NCI-H526 (cell line): ENCODE measurements at regions not wholly inside any gene's neighbourhood (a gene's known extent, or its start where the extent isn't known, plus 50 kb on each side); places are given as distances from the start of the nearest gene placed in this dataset.
"Not testable (repeated sequence)": the region's sequence is repeated elsewhere in the genome, so short reads cannot be mapped to it uniquely, and the experiment has no call there.

Experiments
- DNase-seq, 2 experiments: peaks; one replicate each; lab custom pipeline; 2025; lab: John Stamatoyannopoulos, UW

DNA sequence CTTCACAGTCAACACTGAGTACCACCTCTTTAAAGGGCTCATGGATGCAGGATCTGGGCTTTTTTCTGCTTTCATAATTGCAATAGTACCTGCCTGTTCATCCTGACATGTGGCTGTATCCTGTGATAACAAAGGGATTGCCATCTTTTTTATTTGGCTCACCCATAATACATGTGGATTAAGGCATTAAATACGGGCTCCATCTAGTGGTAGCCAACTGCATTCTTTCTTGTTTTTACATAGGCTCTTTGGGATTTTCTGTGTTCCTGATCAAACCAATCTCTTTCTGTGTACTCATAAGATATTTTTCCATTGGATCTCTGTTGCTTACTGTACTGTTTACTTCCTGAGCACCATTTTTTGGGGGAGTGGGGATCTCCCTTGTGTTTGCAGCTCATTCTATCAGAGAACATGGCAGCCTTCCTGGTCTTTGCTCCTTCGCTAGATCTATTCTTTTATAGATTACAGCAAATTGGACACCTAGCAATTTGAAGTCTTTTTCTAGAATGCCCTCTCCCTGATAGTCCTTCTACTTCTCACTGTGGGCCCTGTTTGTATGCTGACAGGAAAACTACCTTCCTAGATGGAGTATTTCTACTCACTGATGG lies 723.4 kb upstream of the MDGA2 start:
- peak; percentile 49 to 81 for DNase-seq

DNA sequence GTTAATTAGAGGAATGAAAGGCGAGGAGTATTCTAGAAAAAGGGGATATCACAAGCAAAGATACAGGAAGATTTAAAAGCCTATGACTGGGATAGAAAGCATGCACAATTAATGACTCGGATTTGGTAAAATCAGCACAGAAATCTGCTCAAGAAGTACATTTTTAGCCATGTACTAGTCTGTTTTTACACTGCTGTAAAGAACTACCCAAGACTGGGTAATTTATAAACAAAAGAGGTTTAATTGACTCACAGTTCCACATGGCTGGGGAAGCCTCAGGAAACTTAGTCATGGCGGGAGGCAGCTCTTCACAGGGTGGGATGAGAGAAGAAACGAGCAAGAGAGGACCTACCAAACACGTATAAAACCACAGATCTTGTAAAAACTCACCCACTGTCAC lies 716.3 kb upstream of the MDGA2 start:
- DNase-seq: no peak

DNA sequence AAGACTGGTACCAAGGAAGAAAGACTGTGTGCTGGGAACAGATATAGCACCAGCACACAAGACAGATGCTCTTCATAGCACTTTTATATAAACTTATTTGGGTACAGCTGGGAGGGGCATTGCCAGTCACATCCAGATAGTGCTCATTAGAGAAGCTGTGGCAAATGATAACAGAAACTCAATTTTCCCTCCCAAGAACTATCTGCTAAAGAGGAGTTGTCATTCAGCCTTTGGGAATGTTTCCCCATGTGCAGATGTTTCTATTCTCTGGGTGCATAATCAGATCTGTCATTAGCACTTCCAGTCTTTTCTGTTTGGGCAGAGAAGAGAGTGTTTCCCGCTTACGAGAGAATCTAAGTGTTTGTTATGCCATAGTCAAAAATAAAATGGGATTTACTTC lies 714.9 kb upstream of the MDGA2 start:
- no peak for DNase-seq

DNA sequence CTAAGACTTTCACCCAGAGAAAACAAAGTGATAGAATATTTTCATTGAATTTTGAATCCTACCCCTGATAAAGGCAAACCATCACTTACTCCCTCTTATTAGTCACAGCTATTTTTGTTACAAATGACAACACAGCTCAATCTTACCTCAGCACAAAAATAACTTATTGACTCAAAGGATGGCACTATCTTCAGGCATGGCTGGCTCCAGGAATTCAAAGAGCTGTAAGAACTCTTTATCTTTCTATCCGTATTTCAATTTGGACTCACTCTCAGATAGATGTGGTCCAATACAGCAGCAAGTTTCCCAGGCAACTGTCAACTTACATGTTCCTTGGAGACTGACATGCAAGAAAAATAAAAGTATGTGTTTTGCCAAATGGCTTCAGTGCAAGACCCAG lies 709.4 kb upstream of the MDGA2 start:
- DNase-seq: no peak

DNA sequence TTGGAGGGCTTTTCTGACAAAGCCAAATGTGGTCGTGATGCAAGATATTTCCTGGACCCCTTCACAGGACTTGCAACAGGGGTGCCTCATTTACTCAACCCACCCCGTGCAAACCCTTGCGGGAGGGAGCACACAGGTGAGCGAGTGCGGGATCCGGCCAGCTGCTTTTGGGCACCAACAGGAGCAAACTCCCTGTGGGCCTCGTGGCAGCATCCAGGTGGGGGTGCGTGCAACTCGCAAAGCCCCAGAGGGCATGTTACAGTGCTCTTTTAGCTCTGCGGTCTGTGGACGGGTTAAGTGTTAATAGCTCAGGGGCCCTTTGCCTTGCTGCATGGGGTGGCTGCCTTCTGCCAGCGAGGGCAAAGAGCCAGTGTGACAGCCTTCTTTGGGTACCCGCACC lies 707.6 kb upstream of the MDGA2 start:
- DNase-seq: no peak

DNA sequence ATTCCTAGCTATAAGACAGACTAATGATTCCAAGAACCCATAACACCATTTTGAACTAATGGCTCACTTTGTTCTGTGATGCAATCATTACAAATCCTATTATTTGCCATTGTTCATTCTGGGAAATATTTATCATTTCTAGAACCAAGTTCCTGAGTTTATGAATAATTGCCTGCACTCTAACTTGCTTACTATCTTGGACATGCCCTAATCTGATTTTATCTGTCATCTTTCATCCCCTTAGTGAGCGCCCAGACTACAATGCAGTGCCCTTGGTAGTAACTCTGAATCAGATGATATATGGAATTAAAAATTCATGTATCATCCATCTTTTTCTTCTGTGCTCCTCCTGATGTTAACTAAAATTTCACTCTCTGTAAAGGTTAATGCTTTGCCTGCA lies 703.1 kb upstream of the MDGA2 start:
- no peak for DNase-seq

DNA sequence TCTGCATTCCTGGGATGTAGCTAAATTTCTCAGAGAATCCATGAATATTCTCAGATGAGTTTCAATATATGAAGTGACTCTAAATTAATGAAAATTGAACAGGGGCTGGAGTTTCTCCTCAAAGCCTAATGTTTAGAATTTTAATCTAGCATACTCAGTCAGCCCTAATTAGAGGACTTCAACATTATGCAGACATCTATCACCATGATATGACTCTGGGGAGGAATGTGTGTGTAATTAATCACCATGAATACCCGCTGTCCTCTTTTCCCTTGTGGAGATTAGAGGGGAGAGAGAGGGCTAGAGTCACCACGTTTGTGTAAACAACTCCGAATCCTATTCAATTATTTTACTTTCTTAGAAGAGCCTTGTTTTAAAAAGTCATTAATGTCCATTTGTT lies 698.6 kb upstream of the MDGA2 start:
- DNase-seq: no peak

DNA sequence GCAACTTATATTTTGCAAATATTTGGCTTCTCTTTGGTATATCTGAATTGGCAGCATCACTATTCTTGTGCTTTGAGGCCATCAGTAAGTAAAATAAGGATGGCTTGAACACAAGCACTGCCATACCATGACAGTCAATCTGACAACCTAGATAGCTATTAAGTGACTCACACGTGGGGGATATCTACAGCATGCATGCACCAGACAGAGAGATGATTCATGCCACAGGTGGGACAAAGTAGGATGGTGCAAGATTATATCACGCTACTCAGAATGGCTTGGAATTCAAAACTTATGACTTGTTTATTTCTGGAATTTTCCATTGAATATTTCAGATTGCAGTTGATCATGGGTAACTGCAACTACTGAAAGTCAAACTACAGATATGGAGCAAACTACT lies 675.6 kb upstream of the MDGA2 start:
- DNase-seq: no peak

DNA sequence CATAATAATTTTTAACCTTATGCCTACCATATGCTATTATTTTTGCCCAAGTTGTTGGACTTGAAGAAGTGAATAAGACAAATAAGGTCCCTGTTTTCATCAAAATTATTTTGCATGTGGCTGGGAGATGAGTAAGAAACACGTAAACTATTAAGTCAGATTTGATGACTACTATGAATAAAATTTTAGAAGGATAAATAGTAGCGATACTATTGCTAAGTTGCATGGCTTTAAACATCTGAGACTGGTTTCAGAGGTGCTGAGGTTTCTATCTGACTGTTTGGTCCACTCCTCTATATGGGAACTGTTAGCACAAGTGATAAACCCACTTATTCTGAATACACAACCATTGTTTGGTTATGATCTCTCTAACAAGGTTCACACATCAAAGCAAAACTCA lies 674.3 kb upstream of the MDGA2 start:
- no peak for DNase-seq

DNA sequence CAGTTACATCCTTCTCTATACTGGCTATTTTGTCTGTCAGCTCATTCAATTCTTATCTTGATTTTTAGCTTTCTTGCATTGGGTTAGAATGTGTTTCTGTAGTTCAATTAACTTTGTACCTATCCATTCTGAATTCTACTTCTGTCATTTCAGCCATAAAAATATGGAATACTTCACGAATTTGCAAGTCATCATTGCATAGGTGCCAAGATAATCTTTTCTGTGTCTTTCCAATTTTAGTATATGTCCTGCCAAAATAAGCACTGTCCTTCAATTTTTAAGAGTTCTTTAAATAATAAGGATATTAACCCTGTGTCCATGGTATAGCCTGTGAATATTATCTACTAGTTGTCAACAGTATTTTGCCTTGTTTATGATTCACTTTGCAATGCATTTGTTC lies 665.7 kb upstream of the MDGA2 start:
- no peak for DNase-seq

DNA sequence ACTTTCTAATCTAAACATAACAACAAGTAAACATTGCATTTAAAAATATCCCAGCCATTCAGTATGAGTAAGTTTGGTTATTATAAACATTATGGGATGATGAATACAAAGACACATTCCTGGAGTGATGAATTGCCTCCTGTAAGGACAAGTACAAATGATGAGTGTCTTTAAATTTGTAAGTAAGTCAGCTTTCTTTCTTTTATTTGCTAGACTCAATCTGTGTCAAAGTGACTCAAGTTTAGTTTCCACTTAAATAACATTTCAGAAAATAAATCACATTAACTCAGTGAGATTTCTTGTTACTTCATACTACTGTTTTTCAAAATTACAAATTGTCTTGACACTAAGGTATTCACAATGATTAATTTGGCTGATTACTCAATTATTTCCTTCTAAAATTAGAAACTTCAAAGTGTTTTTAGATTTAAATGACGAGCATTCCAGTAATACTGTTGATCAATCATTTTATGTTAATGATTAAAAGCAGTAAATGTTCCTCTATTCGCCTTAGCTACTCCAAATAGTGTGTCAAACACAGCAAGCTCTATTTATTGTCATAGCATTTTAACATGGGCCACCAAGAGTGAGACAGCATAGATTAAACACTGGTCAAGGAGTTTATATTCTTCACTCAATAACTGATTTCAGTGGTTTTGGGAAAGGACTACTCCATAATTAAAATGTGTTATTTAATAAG lies 658.0 kb upstream of the MDGA2 start:
- no peak for DNase-seq

DNA sequence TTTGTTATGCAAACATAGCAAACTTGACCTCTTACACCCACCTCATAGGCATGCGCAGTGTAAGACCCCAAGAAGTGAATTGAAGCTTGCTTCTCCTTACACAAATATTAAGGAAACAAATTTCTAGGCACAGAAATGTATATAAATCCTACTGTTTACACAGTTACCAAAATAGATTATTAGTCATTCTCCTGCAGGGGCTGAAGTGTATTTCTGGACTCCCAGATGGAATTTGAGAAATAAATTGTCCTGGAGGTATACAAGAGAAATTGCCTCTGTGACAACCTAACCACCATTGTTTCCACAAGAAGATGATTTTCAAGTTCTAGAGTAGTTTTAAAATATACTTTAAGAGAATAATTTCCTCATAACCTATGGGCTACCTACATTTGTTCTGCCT lies 656.0 kb upstream of the MDGA2 start:
- DNase-seq: no peak

DNA sequence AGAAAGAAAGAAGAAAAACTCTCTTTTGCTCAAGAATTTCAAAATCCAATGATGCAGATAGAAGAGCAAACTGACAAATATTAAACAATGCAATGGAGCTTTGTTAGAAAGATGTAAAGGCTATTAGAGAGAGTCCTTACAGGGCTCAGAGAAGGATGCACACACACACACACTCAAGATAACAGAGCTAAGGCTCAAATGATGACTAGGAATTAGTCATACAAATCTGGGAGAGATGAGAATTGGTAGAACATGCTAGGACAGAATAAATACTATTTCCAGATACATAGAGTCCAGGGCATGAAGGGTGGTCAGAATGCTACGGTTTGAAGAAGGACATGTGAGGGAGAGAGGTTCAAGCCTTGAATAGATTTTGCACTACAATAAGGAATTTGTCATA lies 650.1 kb upstream of the MDGA2 start:
- no peak for DNase-seq

DNA sequence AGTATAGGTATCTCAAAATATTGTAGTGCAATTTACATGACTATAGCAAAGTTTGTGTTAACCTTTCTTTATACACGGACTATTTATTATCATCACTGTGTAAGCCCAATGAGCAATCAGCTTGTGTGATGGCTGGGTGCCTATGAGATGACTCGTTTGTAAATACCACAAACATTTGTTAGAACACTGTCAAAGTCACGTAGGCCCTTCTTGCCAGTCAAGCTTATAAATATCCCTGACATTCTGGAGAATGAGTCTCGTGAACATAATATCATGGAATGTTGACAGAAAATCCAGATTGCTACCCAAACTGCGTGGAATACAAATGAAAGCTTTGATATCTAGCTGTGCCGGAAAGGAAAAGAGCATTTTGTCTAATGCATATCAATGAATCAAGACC lies 648.3 kb upstream of the MDGA2 start:
- no peak for DNase-seq

DNA sequence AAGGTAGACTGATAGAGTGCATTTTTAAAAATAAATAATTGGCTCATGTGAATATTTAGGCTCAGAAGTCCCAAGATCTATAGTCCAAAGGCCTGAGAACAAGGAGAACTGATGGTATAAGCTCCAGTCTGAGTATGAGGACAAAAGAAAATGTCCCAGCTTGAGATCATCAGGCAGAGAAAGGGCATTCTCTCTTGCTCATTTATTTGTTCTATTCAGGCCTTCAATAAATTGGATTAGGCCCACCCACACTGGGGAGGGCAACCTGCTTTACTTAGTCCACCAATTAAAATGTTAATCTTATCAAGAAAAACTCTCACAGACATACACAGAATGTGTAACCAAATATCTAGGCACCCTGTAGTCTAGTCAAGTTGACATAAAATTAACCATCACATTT lies 644.4 kb upstream of the MDGA2 start:
- no peak for DNase-seq

DNA sequence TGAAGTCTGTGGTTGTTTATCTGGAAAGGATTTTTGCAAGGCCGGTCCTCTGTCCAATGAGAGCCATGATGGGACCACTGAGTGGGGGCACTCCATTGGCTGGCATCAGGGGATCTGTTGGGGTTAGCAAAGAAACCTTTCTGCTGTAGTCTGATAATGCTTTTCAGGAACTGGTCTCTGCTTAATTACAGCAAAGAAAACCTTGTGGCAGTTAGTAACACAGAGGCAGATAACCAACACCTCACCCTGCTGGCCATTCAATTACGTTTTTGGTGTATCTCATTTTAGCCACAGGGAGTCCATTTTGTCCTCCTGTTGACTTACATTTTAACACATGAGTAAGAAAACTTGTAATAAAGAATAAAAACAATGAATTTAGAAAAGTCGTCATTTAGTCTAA lies 629.3 kb upstream of the MDGA2 start:
- DNase-seq: no peak

DNA sequence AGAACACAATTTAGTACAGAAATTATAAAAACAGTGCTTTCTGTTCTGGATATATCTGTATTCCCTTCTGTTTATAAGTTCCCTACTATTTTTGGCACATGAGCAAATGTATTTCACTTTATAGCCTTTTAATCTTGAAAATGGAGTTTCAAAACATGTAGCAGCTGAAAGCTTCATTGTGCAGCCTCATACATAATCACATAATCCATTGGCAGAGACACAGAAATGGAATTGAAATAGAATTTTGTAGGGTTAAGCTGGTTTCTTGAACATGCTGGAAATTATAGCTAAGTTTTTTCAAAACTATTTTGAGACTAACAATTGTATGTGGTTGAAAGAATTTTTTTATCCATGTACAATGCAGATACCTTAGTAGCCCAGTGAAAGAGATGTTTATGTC lies 614.3 kb upstream of the MDGA2 start:
- DNase-seq: no peak

DNA sequence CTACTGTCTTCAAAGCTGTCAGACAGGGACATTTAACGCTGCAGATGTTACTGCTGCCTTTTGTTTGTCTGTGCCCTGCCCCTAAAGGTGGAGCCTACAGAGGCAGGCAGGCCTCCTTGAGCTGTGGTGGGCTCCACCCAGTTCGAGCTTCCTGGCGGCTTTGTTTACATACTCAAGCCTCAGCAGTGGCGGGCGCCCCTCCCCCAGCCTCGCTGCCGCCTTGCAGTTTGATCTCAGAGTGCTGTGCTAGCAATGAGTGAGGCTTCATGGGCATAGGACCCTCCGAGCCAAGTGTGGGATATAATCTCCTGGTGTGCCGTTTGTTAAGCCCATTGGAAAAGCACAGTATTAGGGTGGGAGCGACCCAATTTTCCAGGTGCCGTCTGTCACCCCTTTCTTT lies 609.8 kb upstream of the MDGA2 start:
- DNase-seq: not testable (repeated sequence)

DNA sequence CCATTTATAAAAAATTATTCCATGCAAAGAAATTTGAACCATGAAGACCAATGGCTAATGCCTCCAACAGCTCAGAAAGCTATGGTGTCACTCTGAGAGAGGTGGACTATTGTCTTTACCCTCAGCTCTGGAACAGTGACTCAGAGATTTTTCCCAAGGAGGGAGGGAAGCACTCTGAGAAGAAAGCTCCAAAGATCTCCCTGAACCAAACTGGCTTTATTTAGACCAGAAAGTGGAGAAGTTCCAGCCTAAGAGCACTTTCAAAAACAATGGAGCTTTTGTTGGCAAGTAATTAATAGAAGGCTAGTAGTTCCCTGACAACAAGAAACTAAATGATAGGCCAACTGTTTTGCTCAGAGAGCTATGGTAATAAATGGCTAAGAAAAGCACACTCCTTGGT lies 599.9 kb upstream of the MDGA2 start:
- DNase-seq: no peak

DNA sequence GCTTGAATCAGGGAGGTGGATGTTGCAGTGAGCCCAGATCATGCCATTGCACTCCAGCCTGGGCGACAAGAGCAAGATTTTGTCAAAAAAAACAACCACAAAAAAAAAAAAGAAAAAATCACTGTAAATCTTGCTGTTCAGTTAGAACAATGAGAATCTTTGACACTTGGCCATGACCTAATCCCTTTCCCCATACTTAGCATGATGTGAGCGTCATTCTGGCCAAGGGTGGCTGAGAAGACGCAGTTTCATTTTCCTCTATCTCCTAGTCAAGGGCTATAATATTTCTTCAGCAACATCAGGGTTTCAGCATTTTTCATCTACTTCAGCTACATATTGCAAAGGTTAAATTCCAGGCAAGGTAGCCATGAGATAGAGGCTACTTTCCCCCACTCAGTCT lies 599.4 kb upstream of the MDGA2 start:
- no peak for DNase-seq

DNA sequence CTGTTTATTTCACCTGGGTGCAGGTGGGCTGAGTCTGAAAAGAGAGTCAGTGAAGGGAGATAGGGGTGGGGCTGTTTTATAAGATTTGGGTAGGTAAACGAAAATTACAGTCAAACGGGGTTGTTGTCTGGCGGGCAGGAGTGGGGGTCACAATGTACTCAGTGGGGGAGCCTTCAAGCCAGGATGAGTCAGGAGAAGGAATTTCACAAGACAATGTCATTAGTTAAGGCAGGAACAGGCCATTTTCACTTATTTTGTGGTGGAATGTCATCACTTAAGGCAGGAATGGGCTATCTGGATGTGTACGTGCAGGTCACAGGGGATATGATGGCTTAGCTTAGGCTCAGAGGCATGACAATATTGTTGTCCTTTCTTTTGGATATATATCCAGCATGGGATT lies 592.5 kb upstream of the MDGA2 start:
- DNase-seq: not testable (repeated sequence)

DNA sequence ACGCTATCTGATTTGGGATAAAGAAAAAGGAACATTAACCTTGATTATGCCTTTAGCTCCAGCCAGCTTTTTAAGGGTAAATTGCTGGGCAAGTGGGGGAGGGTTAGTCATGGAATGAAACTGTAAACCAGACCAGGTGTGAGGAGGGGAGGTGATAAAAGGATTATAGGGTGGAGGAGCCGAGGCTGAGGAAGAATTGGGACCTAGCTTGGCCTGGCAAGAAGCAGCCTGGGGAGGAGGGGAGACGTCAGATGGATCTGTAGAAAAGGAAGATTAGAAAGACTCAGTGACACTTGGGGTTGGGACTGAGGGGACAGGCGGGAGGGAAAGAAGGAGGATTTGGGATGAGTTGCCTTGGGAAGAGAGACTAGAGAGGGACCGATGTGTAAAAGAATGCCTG lies 590.8 kb upstream of the MDGA2 start:
- DNase-seq: not testable (repeated sequence)

DNA sequence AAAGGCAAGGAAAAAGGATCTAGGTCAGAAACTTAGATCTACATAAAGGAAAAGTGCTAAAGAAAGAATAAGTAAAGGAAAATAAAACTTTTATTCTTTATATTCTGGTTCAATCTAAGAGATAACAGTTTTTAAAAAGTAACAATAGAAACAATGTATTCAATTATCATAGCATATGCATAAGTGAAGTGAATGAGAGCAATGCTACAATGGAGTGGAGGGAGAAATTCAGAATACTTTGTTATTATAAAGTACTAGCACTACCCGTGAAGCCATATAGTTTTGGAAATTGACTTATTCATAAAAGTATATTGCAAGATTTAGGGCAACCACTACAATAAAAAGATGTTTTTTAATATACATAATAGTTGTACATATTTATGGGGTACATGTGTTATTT lies 586.0 kb upstream of the MDGA2 start:
- DNase-seq: no peak
